NCI-H526 (cell line): ENCODE measurements at regions not wholly inside any gene's neighbourhood (a gene's known extent, or its start where the extent isn't known, plus 50 kb on each side); places are given as distances from the start of the nearest gene placed in this dataset.

Experiments used
- DNase-seq, 2 experiments: peaks; one replicate each; lab custom pipeline; 2025; lab: John Stamatoyannopoulos, UW

GRCh38 chr16:79370736-79371135, 229.8 kb downstream of the MAF start:
- no peak for DNase-seq

GRCh38 chr16:79369796-79370195, 230.7 kb downstream of the MAF start:
- no peak for DNase-seq

- DNase-seq = no peak
Observed at GRCh38 chr16:79367822-79368221, 232.7 kb downstream of the MAF start.

- no peak for DNase-seq
Observed at GRCh38 chr16:79366635-79367034, 233.9 kb downstream of the MAF start.

- no peak for DNase-seq
Observed at GRCh38 chr16:79365702-79366101, 234.8 kb downstream of the MAF start.

GRCh38 chr16:79363484-79363883, 237.1 kb downstream of the MAF start:
- no peak for DNase-seq

GRCh38 chr16:79363035-79363434, 237.5 kb downstream of the MAF start:
- DNase-seq = no peak

- no peak for DNase-seq
Observed at GRCh38 chr16:79362300-79362970, 238.1 kb downstream of the MAF start.

- DNase-seq = no peak
Observed at GRCh38 chr16:79361132-79361751, 239.3 kb downstream of the MAF start.

GRCh38 chr16:79360267-79360666, 240.3 kb downstream of the MAF start:
- DNase-seq = no peak

- DNase-seq = no peak
Observed at GRCh38 chr16:79359082-79359481, 241.5 kb downstream of the MAF start.

- no peak for DNase-seq
Observed at GRCh38 chr16:79358188-79358587, 242.3 kb downstream of the MAF start.

GRCh38 chr16:79355600-79356358, 244.8 kb downstream of the MAF start:
- DNase-seq = no peak

- DNase-seq = no peak
Observed at GRCh38 chr16:79351927-79352326, 248.6 kb downstream of the MAF start.

GRCh38 chr16:79349803-79350202, 250.7 kb downstream of the MAF start:
- no peak for DNase-seq

- DNase-seq = no peak
Observed at GRCh38 chr16:79348521-79349306, 251.8 kb downstream of the MAF start.

GRCh38 chr16:79347277-79347676, 253.3 kb downstream of the MAF start:
- peak in 1 of 2 experiments; percentile 25 for DNase-seq

- DNase-seq = no peak
Observed at GRCh38 chr16:79339863-79340262, 260.7 kb downstream of the MAF start.

- DNase-seq = no peak
Observed at GRCh38 chr16:79337906-79338305, 262.6 kb downstream of the MAF start.

- no peak for DNase-seq
Observed at GRCh38 chr16:79336437-79337229, 263.9 kb downstream of the MAF start.

GRCh38 chr16:79334127-79334526, 266.4 kb downstream of the MAF start:
- DNase-seq = peak in 1 of 2 experiments; percentile 7

GRCh38 chr16:79331066-79331465, 269.5 kb downstream of the MAF start:
- no peak for DNase-seq
